Vagina (tissue), 2 donors: ENCODE measurements at regions not wholly inside any gene's neighbourhood (a gene's known extent, or its start where the extent isn't known, plus 50 kb on each side); places are given as distances from the start of the nearest gene placed in this dataset.

Experiments used
- DNase-seq, 2 donors: peaks; one replicate each; pipeline ENCODE4 v3.0.0-alpha.2; 2017; ENCODE audit errors: extremely low spot score in 2 of 2
- H3K27ac ChIP-seq: fragments of 200-600 bp; sonication (generic); one replicate; pipeline ENCODE4 v1.5.1; 2019
- H3K27me3 ChIP-seq: fragments of 200-600 bp; sonication (generic); one replicate; pipeline ENCODE4 v1.5.1; 2019
- H3K36me3 ChIP-seq, 2 donors: fragments of 200-600 bp; sonication (generic); one replicate each; pipeline ENCODE4 v1.5.1; 2017 to 2019
- H3K4me1 ChIP-seq: fragments of 200-600 bp; sonication (generic); one replicate; pipeline ENCODE4 v1.5.1; 2019
- H3K4me3 ChIP-seq, 2 donors: fragments of 200-600 bp; sonication (generic); 1 replicate in 1 of 2; 2 replicates in 1 of 2; pipeline ENCODE4 v1.5.1; 2016 to 2019
- H3K9me3 ChIP-seq: fragments of 200-600 bp; sonication (generic); one replicate; pipeline ENCODE4 v1.5.1; 2019
- POLR2A ChIP-seq, 2 donors: fragments of 450-650 bp; IDR thresholded peaks; one replicate each; pipeline ENCODE4 v1.6.1; 2017; ENCODE audit warnings: antibody characterized with exemption in 2 of 2, mild to moderate bottlenecking in 2 of 2, moderate library complexity in 2 of 2
- POLR2AphosphoS5 ChIP-seq, 2 donors: sonication (generic); formaldehyde crosslinking; IDR thresholded peaks; one replicate each; pipeline ENCODE4 v1.9.0; 2017; ENCODE audit warnings: antibody characterized with exemption in 2 of 2, mild to moderate bottlenecking in 2 of 2, low read depth in 1 of 2; ENCODE audit not compliant: insufficient read depth in 1 of 2
- intact Hi-C: fragments of 100-400 bp; cut with DNase I; formaldehyde crosslinking; loops from one replicate; pipeline ENCODE4 v1.15.1; 2023
- TF ChIP-seq, protein P1 (sequence below), 3 experiments: fragments of 450-650 bp in 2 of 3; fragments of 200-600 bp in 1 of 3; sonication (generic) in 1 of 3; IDR thresholded peaks; one replicate each; pipeline ENCODE4 v1.5.1; 2017 to 2019; ENCODE audit warnings: antibody characterized with exemption in 3 of 3, mild to moderate bottlenecking in 2 of 3, moderate library complexity in 2 of 3

DNA sequence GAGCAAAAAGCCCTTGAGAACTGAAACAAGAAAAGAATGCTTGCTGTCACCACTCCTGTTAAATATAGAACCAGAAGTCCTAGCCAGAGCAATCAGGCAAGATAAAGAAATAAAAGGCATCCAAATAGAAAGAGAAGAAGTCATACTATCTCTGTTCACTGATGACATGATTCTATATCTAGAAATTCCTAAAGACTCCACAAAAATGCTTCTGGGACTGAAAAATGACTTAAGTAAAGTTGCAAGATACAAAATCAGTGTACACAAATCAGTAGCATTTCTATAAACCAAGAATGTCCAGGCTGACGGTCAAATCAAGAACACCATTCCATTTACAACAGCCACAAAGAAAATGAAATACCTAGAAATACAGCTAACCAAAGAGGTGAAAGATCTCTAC is 552.7 kb upstream of the SLIT2 start:
- no peak overlapping the region for H3K27ac ChIP-seq
- H3K27me3 ChIP-seq, result no peaks in the 10 kb centered on the region
- no peak overlapping the region for H3K4me3 ChIP-seq
- no peaks in the 10 kb centered on the region for H3K9me3 ChIP-seq
- no peak for TF ChIP-seq POLR2AphosphoS5 (IDR thresholded peaks at IDR 0.05; ENCODE audit: insufficient read depth in 1 of 2, low read depth in 1 of 2)
- TF ChIP-seq, protein P1, sequence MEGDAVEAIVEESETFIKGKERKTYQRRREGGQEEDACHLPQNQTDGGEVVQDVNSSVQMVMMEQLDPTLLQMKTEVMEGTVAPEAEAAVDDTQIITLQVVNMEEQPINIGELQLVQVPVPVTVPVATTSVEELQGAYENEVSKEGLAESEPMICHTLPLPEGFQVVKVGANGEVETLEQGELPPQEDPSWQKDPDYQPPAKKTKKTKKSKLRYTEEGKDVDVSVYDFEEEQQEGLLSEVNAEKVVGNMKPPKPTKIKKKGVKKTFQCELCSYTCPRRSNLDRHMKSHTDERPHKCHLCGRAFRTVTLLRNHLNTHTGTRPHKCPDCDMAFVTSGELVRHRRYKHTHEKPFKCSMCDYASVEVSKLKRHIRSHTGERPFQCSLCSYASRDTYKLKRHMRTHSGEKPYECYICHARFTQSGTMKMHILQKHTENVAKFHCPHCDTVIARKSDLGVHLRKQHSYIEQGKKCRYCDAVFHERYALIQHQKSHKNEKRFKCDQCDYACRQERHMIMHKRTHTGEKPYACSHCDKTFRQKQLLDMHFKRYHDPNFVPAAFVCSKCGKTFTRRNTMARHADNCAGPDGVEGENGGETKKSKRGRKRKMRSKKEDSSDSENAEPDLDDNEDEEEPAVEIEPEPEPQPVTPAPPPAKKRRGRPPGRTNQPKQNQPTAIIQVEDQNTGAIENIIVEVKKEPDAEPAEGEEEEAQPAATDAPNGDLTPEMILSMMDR (IDR thresholded peaks at IDR 0.05), result no peak
- no peak for TF ChIP-seq POLR2A (IDR thresholded peaks at IDR 0.05)
- H3K36me3 ChIP-seq, result no peaks in the 10 kb centered on the region
- no peak for DNase-seq
- peaks cover 10% of the 10 kb centered on the region for H3K4me1 ChIP-seq
- intact Hi-C loops, result no loop called here

DNA sequence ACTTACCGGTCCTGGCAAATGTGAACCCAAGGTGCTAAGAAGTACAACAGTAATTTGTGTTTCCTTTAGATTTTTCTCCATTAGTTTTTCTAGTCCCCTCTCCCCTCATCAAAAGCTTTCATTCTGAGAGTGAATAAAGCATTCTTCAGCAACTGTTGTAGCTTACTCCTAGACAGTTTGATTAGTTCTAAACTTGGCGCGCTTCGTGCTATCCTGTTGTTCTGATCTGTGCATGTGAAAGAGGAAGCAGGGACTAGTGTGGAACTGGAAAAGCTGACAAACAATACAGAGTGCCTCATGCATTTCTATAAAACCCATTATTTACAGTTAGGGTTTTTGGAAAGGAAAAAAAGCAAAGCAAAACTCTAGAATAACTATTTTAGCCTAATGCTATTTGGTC is 556.9 kb upstream of the SLIT2 start:
- DNase-seq, result no peak
- intact Hi-C loops, result no loop called here

DNA sequence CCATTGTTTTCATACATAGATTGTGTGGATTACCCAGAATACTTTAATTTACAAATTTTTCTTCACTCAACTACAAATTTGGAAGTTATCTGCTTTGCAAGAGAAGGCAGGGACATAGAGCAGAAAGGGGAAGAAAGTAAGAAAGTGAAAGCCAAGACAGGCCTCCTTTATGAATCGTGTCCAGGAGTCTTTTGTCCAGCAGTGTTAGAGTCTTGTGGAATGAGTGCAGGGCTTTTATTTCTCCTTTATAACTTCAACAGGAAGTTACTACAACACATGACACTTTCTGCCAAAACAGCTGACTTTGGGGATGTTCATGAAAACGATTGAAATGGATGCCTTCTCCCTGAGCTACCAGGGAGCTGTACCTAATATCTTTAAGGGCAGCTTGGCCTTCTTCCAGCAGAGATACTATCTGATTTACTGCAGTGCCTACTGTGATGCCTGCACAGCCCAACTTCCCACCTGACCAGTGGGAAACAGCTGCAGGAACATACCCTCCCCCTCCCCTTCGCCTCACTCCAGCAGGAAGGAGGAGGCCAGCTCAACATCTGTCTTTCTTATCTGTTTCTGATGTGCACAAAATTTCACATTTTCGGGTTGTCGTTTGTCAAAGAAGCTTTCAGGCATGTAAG is 557.7 kb upstream of the SLIT2 start:
- peak overlapping the region in 1 of 2 donors; percentile 15 for H3K4me3 ChIP-seq
- H3K9me3 ChIP-seq, result no peaks in the 10 kb centered on the region
- no peak for DNase-seq
- intact Hi-C loops, result no loop called here
- H3K27ac ChIP-seq, result no peak overlapping the region
- TF ChIP-seq, protein P1 (IDR thresholded peaks at IDR 0.05), result no peak
- H3K27me3 ChIP-seq, result no peaks in the 10 kb centered on the region
- H3K36me3 ChIP-seq, result no peaks in the 10 kb centered on the region
- H3K4me1 ChIP-seq, result peaks cover 10% of the 10 kb centered on the region

More for the DNA sequence above, 556.9 kb upstream of the SLIT2 start:
- Histone ChIP-seq H3K4me3 (no peak overlapping the region), H3K27ac (no peak overlapping the region), H3K27me3 (no peaks in the 10 kb centered on the region), H3K36me3 (no peaks in the 10 kb centered on the region), H3K9me3 (no peaks in the 10 kb centered on the region), H3K4me1 (peaks cover 10% of the 10 kb centered on the region)
- TF ChIP-seq POLR2AphosphoS5 (IDR thresholded peaks at IDR 0.05; ENCODE audit: insufficient read depth in 1 of 2, low read depth in 1 of 2) (no peak), POLR2A (IDR thresholded peaks at IDR 0.05) (no peak)
- TF ChIP-seq, protein P1 (IDR thresholded peaks at IDR 0.05), result no peak

DNA sequence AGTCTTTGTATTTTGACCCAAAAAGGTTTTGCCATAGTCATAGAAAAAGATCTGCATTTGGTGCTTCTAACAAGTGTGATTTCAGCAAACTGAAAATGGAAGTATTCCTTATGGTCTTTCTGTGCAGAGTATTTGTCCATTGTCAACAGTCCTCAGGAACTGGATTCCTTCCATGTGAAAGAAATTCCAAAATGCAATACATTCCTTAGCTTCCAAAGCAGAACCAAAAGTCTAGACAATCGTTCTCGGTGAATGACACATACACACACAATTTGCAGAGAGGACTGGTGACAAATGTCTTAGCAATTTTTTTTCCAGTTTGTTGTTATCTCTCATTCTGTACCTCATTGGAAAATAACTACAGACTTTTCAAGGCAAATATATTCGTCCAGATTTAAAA is 562.2 kb upstream of the SLIT2 start:
- intact Hi-C loops, result no loop called here
- H3K4me3 ChIP-seq, result no peak overlapping the region
- peaks cover 4% of the 10 kb centered on the region for H3K4me1 ChIP-seq
- no peaks in the 10 kb centered on the region for H3K36me3 ChIP-seq
- no peak overlapping the region for H3K27ac ChIP-seq
- H3K27me3 ChIP-seq, result no peaks in the 10 kb centered on the region
- TF ChIP-seq POLR2AphosphoS5 (IDR thresholded peaks at IDR 0.05; ENCODE audit: insufficient read depth in 1 of 2, low read depth in 1 of 2) (no peak), POLR2A (IDR thresholded peaks at IDR 0.05) (no peak)
- TF ChIP-seq, protein P1 (IDR thresholded peaks at IDR 0.05), result no peak
- no peaks in the 10 kb centered on the region for H3K9me3 ChIP-seq
- DNase-seq, result no peak

DNA sequence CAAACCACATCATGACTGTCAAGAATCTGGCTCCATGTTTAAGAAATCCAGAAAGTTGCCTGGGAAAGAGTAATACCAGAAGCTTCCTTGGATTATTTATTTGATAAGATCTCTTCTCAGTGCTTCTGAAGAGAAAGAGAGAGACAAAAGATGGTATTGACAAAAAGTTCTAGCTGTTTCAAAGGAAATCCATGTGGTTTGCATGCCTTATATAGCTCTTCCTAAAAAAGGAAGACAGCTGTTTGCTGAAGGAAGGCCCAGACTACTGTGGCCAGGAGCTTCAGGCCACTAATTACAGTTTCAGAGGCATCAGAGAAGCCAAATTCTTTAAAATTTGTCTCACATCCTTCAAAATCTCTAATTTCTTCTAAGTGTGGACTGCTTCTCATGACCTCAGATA is 565.2 kb upstream of the SLIT2 start:
- no peak overlapping the region for H3K4me3 ChIP-seq
- no peaks in the 10 kb centered on the region for H3K27me3 ChIP-seq
- H3K9me3 ChIP-seq, result no peaks in the 10 kb centered on the region
- no peaks in the 10 kb centered on the region for H3K36me3 ChIP-seq
- no peak overlapping the region for H3K27ac ChIP-seq
- intact Hi-C loops, result no loop called here
- H3K4me1 ChIP-seq, result no peaks in the 10 kb centered on the region
- no peak for DNase-seq
- TF ChIP-seq POLR2AphosphoS5 (IDR thresholded peaks at IDR 0.05; ENCODE audit: insufficient read depth in 1 of 2, low read depth in 1 of 2) (no peak), POLR2A (IDR thresholded peaks at IDR 0.05) (no peak)
- TF ChIP-seq, protein P1 (IDR thresholded peaks at IDR 0.05), result no peak
